ENCODE measurements at regions not wholly inside any gene's neighbourhood (a gene's known extent, or its start where the extent isn't known, plus 50 kb on each side); places are given as distances from the start of the nearest gene placed in this dataset.
A peak's percentile ranks its signal among the peaks of the same experiment; 100 is the strongest.
"Not testable (repeated sequence)": the region's sequence is repeated elsewhere in the genome, so short reads cannot be mapped to it uniquely, and the experiment has no call there.

DNA sequence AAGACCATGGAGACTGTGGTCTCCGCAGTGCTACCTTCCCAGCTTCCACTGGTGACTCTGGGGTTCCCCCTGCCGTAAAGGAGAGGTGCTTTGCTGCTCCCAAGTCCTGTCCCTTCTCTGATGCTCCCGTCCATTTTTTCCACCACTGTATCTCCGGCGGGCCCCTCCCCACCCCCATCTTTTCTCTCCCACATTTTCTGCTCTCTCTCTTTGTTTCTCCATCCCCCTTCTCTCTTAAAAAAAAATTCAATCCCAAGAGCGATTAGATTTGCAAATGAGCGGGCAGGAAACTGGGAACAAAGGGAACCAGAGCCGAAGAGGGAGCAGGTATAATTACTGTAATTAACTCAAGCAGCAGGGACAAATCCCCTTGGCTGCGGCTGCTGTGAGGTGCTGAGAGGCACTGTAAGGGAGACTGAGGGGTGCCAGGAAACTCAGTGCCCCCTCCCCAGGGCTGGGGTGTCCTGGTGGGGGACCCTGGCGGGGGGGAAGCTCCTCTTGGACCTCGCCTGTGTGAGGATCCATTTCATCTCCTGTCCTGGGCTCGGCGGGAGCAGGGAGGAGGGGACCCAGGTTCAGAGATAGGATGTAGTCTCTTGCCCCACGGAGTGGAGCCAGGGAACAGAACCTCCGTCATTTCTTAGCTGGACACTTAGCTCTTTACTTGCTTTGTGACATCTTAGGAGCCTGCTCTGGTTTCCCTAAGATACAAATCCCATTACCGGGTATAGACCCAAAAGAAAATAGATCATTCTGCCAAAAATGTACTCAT lies 140.4 kb upstream of the NRXN3 start:
- Mint-ChIP-seq H3K9me3 (no peaks in the 10 kb centered on the region), H3K27me3 (peaks cover 32% of the 10 kb centered on the region), H3K27ac (peak overlapping the region in 1 of 2 donors; percentile 5), H3K4me1 (no peaks in the 10 kb centered on the region), H3K4me3 (no peak overlapping the region)
- no peak for ATAC-seq
- DNase-seq = no peak

DNA sequence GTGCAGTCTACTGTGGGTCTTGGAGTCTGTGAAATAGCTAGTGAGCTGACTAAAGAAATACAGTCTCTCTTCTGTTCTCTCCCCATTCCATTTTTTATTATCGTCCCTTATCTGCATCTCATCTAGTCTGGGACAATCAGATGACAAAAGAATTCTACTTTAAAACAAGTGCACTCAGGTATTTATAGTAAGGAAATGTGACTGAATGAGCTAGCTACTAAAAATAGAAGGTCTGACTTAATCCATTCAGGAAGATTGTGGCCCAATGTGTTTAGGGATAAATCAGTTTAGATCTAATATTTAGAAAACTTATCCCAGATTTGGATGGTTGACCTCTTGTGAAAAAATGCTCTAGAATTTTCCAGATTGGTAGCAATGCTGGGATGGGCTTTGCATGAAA lies 126.8 kb upstream of the NRXN3 start:
- peaks cover 0 to 4% of the 10 kb centered on the region in 2 donors for H3K9me3 Mint-ChIP-seq
- ATAC-seq = no peak
- no peaks in the 10 kb centered on the region for H3K4me1 Mint-ChIP-seq
- no peak overlapping the region for H3K27ac Mint-ChIP-seq
- H3K27me3 Mint-ChIP-seq = peaks cover 18% of the 10 kb centered on the region
- DNase-seq = no peak
- H3K4me3 Mint-ChIP-seq = no peak overlapping the region

DNA sequence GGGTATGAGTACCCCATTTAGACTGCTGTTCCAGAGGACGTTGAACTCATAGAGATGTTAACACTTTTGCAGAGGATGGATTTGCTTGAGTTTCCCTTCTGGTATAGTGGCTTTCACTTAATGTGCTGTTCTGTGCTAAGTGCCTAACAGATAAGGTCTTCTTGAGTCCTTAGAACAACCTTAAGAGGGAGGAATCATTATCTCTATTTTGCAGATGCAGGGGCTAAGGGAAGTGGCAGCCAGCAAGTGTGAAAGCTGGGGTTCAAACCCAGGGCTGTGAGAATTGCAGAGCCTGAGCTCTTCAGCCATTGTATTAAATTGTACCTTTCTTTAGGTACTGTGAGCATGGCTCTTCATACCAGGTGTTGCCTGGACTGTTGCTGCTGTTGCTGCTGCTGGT lies 122.1 kb upstream of the NRXN3 start:
- Mint-ChIP-seq H3K9me3 (peaks cover 3 to 7% of the 10 kb centered on the region in 2 donors), H3K4me3 (no peak overlapping the region), H3K27me3 (no peaks in the 10 kb centered on the region), H3K4me1 (no peaks in the 10 kb centered on the region), H3K27ac (no peak overlapping the region)
- no peak for ATAC-seq
- DNase-seq = no peak

DNA sequence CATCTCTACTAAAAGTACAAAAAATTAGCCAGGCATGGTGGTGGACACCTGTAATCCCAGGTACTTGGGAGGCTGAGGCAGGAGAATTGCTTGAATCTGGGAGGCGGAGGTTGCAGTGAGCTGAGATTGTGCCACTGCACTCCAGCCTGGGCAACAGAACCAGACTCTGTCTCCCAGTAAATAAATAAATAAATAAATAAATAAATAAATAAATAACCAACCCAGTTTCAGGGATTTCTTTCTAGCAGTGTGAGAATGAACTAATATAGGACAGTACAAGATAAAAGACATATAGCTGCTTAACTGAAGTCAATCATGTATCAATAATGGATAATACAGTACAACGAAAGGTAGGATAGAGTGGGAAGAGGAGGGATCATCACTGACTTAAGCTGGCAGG lies 113.3 kb upstream of the NRXN3 start:
- ATAC-seq, H3K27ac Mint-ChIP-seq, DNase-seq, H3K9me3 Mint-ChIP-seq, H3K4me3 Mint-ChIP-seq, H3K4me1 Mint-ChIP-seq: not testable (repeated sequence)
- H3K27me3 Mint-ChIP-seq = peaks cover 15% of the 10 kb centered on the region

DNA sequence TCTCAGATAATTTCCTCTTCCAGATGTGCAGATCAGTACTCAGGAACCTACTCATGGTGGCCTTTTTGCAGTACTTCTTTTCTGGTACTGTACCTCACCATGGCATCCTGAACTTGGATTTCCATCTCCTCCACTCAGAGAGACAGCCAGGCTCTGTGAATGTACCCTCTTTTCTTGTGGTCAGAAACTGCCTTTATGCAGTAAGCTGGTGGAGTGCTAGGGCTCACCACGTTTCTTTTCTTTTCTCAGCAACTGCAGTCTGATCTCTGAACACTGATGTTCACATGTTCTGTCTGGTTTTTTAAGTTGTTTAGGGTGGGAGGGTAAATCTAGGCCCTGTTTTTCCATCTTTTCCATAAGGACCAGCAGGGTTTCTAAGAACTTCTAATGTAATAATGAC lies 99.8 kb upstream of the NRXN3 start:
- H3K4me3 Mint-ChIP-seq = no peak overlapping the region
- H3K27ac Mint-ChIP-seq = no peak overlapping the region
- no peaks in the 10 kb centered on the region for H3K4me1 Mint-ChIP-seq
- DNase-seq (no peak), ATAC-seq (no peak)
- H3K27me3 Mint-ChIP-seq = no peaks in the 10 kb centered on the region
- H3K9me3 Mint-ChIP-seq = no peaks in the 10 kb centered on the region

DNA sequence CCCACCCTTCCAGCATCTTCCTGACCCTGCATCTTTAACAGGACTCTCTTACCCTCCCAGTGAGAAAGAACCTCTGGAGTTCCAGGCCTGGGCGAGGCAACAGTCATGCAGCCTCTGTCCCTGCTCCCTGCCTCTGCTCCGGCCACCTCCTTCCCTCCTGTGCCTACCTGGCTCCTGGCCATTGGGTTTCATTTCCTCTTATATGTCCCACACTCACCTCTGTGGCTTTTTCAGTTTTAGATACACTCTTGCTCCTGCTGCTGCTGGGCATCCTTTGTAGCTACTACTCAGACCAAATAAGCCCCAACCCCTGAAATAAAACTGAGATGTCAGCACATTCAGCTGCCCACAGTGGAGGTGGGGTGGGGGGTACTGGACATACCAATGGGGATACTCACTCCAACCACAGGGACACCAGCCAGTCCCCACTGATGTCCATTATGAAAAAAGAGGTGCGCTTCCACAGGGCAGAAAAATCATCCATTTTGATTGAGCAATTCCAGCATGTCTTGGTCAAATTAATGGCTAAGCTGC lies 99.1 kb upstream of the NRXN3 start:
- Mint-ChIP-seq H3K27ac (peak overlapping the region in 1 of 2 donors; percentile 54), H3K4me1 (no peaks in the 10 kb centered on the region), H3K27me3 (no peaks in the 10 kb centered on the region), H3K9me3 (no peaks in the 10 kb centered on the region), H3K4me3 (no peak overlapping the region)
- ATAC-seq (no peak), DNase-seq (no peak)

DNA sequence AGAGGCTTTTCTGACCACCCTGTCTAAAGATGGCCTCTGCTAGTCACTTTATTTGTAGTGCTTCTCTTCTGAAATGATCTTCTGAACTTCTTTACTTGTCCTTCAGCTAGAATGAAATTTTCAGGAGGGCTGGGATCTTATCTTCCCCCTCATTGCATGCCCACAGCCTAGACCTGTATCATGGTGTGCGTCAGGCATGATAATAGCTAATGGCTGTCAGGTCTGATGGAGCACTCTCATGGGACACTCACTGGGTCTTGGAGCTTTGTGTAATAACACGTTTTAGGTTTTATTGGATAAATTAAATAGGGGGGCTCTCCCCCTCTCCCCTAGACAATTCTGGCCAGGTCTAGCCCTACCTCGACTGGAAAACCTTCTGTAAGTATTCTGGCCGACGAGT lies 97.1 kb upstream of the NRXN3 start:
- no peak for ATAC-seq
- no peaks in the 10 kb centered on the region for H3K4me1 Mint-ChIP-seq
- H3K27ac Mint-ChIP-seq = no peak overlapping the region
- no peaks in the 10 kb centered on the region for H3K9me3 Mint-ChIP-seq
- H3K27me3 Mint-ChIP-seq = no peaks in the 10 kb centered on the region
- H3K4me3 Mint-ChIP-seq = no peak overlapping the region
- DNase-seq = no peak

DNA sequence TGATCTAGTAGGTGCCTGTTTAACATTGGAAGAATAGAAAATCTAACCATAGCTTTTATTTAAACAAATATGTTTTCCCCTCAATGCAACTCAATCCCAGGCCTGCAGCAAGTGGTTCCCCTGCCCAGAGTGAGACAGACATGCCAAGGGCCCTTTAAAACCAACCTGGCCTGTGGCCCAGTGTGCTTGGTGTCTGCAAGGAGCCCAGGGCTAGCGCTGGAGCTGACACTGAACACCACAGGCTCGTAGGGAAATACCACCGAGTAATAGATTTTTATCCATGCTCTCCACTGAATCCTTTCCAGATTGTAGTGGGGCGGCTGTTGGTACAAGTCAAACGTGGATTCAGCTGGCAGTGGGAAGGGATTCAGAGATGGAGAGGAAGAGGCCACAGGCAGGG lies 95.6 kb upstream of the NRXN3 start:
- no peaks in the 10 kb centered on the region for H3K4me1 Mint-ChIP-seq
- H3K27ac Mint-ChIP-seq = no peak overlapping the region
- no peak for DNase-seq
- no peak overlapping the region for H3K4me3 Mint-ChIP-seq
- H3K27me3 Mint-ChIP-seq = no peaks in the 10 kb centered on the region
- H3K9me3 Mint-ChIP-seq = no peaks in the 10 kb centered on the region
- no peak for ATAC-seq

DNA sequence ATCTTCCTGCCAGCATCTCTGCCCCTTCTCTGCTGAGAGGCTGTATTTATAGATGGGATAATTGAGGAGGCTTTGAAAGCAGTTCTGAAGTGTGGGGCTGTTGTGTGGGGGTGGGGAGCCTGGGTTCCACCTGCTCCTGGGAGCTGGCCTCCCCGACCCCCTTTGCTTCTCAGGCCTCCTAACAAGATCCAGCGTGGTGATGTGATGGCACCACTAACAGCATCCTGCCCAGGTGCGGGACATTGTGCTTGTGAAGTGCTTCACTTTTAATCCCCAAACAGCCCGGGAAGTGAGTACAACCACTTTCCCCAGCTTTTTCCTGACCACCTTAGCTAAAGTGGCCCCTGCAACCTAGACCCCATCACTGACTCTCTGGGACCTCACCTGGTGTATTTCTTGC lies 95.1 kb upstream of the NRXN3 start:
- no peak overlapping the region for H3K27ac Mint-ChIP-seq
- DNase-seq (no peak), ATAC-seq (no peak)
- H3K9me3 Mint-ChIP-seq = no peaks in the 10 kb centered on the region
- H3K4me1 Mint-ChIP-seq = no peaks in the 10 kb centered on the region
- H3K27me3 Mint-ChIP-seq = no peaks in the 10 kb centered on the region
- no peak overlapping the region for H3K4me3 Mint-ChIP-seq

DNA sequence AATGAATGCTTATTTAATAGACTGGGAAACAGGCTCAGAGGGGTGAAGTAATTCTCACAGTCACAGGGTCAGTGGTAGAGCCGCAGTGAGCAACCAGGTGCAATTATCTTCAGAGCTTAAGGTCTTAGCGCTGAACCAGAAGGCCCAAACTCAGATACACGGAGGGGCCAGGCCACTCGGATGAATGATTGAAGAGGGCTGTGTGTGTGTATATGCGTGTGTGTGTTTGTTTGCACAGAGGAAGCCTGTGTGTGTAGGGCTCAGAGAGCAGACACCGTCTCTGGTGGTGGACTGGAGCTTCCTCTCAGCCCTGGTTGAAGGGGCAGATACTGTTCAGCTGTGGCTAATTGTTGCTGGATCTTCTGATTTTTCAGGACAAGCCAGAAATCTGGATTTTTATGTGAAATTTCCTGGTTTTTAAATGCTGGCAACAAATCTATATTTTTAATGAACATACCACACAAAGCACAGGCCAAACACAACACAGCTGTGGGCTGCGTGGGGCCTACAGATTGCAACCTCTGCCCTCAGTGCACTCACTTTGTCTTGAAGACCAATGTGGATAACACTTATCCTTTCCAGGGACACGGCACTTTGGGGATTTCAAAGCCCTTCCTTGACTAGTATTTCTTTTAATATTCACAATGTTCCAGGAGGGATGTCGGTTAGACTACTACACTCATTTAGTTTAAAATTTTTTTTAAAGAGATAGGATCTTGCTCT lies 94.5 kb upstream of the NRXN3 start:
- ATAC-seq = no peak
- no peak for DNase-seq
- Mint-ChIP-seq H3K9me3 (no peaks in the 10 kb centered on the region), H3K27ac (no peak overlapping the region), H3K4me1 (no peaks in the 10 kb centered on the region), H3K27me3 (no peaks in the 10 kb centered on the region), H3K4me3 (no peak overlapping the region)

DNA sequence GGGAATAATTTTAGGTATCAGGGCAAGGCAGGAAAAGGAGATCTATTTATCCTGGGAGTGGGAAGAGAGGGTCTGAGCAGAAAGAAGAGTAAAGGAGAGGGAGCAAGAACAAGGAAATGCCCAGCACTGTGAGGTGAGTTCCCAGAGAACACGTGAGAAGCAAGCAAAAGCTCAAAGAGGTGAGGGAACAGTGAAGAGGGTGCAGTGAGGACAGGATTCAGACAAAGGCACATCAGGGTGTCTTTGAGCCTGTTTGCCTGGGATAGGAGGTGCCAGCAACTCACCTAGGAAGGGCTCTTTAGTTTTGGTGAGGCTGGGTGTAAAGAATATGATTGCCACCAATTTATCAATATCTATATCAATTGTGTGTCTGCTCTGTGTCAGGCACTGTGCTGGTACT lies 88.9 kb upstream of the NRXN3 start:
- no peak for DNase-seq

DNA sequence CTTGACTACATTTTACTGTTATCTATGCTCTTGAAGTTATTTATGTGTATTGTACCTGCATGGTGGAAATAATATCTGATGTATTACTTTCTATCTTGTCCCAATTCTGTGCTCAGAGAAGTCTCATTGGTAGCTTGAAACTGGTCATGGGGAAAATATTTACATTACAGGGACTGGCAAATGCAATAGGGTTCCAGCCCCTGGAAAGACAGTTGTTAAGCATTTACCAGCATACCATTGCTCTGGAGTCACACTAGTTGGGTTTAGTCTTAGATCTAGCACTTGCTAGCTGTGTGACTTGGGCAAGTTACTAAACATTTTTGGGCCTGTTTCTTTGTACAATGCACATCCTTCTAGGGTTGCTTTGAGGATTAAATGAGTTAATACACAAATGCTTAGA lies 86.3 kb upstream of the NRXN3 start:
- Mint-ChIP-seq H3K4me3 (no peak overlapping the region), H3K27me3 (no peaks in the 10 kb centered on the region)
- ATAC-seq = no peak

More for the DNA sequence above, 88.9 kb upstream of the NRXN3 start:
- no peak overlapping the region for H3K4me3 Mint-ChIP-seq
- no peaks in the 10 kb centered on the region for H3K9me3 Mint-ChIP-seq
- ATAC-seq = no peak
- H3K4me1 Mint-ChIP-seq = no peaks in the 10 kb centered on the region
- H3K27me3 Mint-ChIP-seq = no peaks in the 10 kb centered on the region
- peak overlapping the region in 1 of 2 donors; percentile 6 for H3K27ac Mint-ChIP-seq

DNA sequence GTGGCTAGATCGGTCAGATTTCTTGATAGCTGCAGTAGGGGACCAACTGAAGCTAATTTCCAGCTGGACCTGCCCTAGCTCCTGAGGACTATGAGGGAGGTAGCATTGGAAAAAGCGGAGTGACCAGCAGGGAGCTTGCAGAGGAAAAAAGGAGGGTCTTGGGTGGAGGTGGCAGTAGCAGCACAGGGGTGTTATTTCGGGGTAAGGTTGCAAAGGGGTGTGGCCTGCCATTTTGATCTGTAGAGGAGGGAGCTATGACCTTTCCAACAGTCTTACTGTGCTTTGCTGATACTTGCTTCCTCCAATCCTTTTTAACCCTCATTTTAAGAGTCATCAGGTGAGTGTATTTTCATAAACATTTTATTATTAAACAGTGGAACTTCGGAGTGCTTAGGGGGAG lies 83.8 kb upstream of the NRXN3 start:
- H3K27me3 Mint-ChIP-seq = peaks cover 4% of the 10 kb centered on the region
- no peaks in the 10 kb centered on the region for H3K9me3 Mint-ChIP-seq
- DNase-seq (no peak), ATAC-seq (no peak)
- H3K4me1 Mint-ChIP-seq = no peaks in the 10 kb centered on the region
- no peak overlapping the region for H3K4me3 Mint-ChIP-seq
- no peak overlapping the region for H3K27ac Mint-ChIP-seq

More for the DNA sequence above, 86.3 kb upstream of the NRXN3 start:
- no peak for DNase-seq
- no peaks in the 10 kb centered on the region for H3K4me1 Mint-ChIP-seq
- no peaks in the 10 kb centered on the region for H3K9me3 Mint-ChIP-seq
- no peak overlapping the region for H3K27ac Mint-ChIP-seq

DNA sequence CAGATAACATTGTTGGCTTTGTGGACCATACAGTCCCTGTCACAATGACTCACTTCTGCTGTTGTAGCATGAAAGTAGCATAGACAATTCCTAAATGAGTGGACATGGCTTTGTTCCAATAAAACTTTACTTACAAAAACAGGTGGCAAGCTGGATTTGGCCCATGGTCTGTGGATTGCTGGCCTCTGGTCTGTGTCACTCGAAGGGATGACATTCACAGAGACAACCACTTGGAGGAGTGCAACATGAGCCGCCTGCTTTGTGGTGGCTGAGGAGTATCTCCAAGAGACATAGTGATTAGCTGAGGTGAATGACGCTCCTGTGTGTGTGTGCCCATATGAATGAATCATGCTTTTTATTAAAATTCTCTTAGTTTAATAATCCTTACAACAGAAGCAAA lies 81.3 kb upstream of the NRXN3 start:
- H3K9me3 Mint-ChIP-seq = no peaks in the 10 kb centered on the region
- H3K27me3 Mint-ChIP-seq = peaks cover 15% of the 10 kb centered on the region
- H3K27ac Mint-ChIP-seq = no peak overlapping the region
- no peaks in the 10 kb centered on the region for H3K4me1 Mint-ChIP-seq
- DNase-seq (no peak), ATAC-seq (no peak)
- no peak overlapping the region for H3K4me3 Mint-ChIP-seq

DNA sequence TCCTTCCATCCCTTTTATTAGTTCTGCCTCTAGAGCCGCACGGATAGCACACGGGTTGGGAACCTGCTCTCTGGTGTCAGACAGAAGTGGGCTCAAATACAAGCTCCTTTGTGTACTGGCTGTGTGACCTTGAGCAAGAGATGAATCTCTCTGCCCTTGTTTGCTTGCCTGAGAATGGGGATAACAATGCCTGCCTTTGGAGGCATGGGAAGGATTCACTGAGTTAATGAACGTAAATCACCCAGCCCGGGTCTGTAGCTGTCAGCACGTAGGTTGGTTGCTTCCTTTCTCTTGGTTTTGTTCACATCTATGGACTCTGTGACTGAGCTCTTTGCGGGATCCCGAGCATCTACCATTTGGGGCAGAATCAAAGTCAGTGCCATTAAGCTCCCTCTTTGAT lies 79.3 kb upstream of the NRXN3 start:
- Mint-ChIP-seq H3K27ac (no peak overlapping the region), H3K4me1 (no peaks in the 10 kb centered on the region), H3K4me3 (no peak overlapping the region), H3K27me3 (peaks cover 23% of the 10 kb centered on the region), H3K9me3 (no peaks in the 10 kb centered on the region)
- ATAC-seq (no peak), DNase-seq (no peak)

DNA sequence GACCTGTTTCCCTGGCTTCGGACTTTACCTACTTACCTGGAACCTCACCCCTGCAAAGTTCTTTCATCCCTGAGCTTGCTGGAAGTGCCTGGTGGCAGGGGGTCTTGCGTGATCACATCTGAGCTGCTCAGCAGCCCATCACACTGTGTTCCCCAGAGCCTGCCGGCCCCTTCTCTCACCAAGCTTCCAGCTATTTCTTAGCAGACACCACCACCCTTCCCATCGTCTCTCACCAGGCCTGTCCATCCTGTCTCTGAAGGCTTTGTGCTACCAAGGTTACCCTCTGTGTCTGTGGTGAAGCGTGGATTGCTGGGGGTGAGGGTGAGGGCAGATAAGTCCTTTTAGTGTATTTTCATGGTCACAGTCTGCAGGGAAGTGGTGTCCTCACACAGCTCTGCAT lies 78.8 kb upstream of the NRXN3 start:
- Mint-ChIP-seq H3K9me3 (no peaks in the 10 kb centered on the region), H3K27ac (no peak overlapping the region), H3K4me3 (no peak overlapping the region), H3K4me1 (no peaks in the 10 kb centered on the region), H3K27me3 (peaks cover 23% of the 10 kb centered on the region)
- ATAC-seq (no peak), DNase-seq (no peak)

All from stimulated activated naive CD8-positive, alpha-beta T cell treated with anti-CD3 and anti-CD28 coated beads, Interleukin-15, amount 100 ng/mL, for 72 hours (primary cell).